ENCODE measurements at regions not wholly inside any gene's neighbourhood (a gene's known extent, or its start where the extent isn't known, plus 50 kb on each side); places are given as distances from the start of the nearest gene placed in this dataset.

GRCh38 chr2:66897691-66898150, 462.8 kb downstream of the MEIS1 start:
- Histone ChIP-seq H3K27ac (peak overlapping the region; percentile 57), H3K4me3 (no peak overlapping the region)
- DNase-seq (ENCODE audit: low read depth in 1 of 2, low spot score in 2 of 2) = peak in 1 of 2 experiments; percentile 36

GRCh38 chr2:66899109-66899508, 464.2 kb downstream of the MEIS1 start:
- H3K36me3 ChIP-seq = no peaks in the 10 kb centered on the region
- H3K4me3 ChIP-seq = no peak overlapping the region
- H3K9me3 ChIP-seq (replicated peaks) = no peaks in the 10 kb centered on the region
- no peaks in the 10 kb centered on the region for H3K27me3 ChIP-seq (replicated peaks)
- H3K27ac ChIP-seq = no peak overlapping the region
- peaks cover 34% of the 10 kb centered on the region for H3K4me1 ChIP-seq (replicated peaks)
- no peak for DNase-seq (ENCODE audit: low read depth in 1 of 2, low spot score in 2 of 2)

More at GRCh38 chr2:66897691-66898150, 462.8 kb downstream of the MEIS1 start:
- Histone ChIP-seq H3K36me3 (no peaks in the 10 kb centered on the region), H3K4me1 (replicated peaks) (peaks cover 34% of the 10 kb centered on the region), H3K27me3 (replicated peaks) (no peaks in the 10 kb centered on the region), H3K9me3 (replicated peaks) (no peaks in the 10 kb centered on the region)

- DNase-seq (ENCODE audit: low read depth in 1 of 2, low spot score in 2 of 2) = no peak
- H3K27ac ChIP-seq = no peak overlapping the region
- H3K4me3 ChIP-seq = no peak overlapping the region
- no peaks in the 10 kb centered on the region for H3K27me3 ChIP-seq (replicated peaks)
- H3K4me1 ChIP-seq (replicated peaks) = peaks cover 34% of the 10 kb centered on the region
- H3K9me3 ChIP-seq (replicated peaks) = no peaks in the 10 kb centered on the region
- no peaks in the 10 kb centered on the region for H3K36me3 ChIP-seq
Measured at GRCh38 chr2:66899648-66900047, 464.7 kb downstream of the MEIS1 start.

- Histone ChIP-seq H3K4me3 (no peak overlapping the region), H3K27ac (no peak overlapping the region), H3K9me3 (replicated peaks) (no peaks in the 10 kb centered on the region), H3K36me3 (no peaks in the 10 kb centered on the region), H3K27me3 (replicated peaks) (no peaks in the 10 kb centered on the region), H3K4me1 (replicated peaks) (peaks cover 34% of the 10 kb centered on the region)
- no peak for DNase-seq (ENCODE audit: low read depth in 1 of 2, low spot score in 2 of 2)
Measured at GRCh38 chr2:66901344-66901743, 466.4 kb downstream of the MEIS1 start.

GRCh38 chr2:66903183-66903582, 468.3 kb downstream of the MEIS1 start:
- no peak for DNase-seq (ENCODE audit: low read depth in 1 of 2, low spot score in 2 of 2)
- Histone ChIP-seq H3K4me1 (replicated peaks) (peaks cover 16% of the 10 kb centered on the region), H3K36me3 (no peaks in the 10 kb centered on the region)

GRCh38 chr2:66903745-66904465, 469.0 kb downstream of the MEIS1 start:
- Histone ChIP-seq H3K4me1 (replicated peaks) (peaks cover 9% of the 10 kb centered on the region), H3K4me3 (no peak overlapping the region), H3K27me3 (replicated peaks) (no peaks in the 10 kb centered on the region), H3K27ac (no peak overlapping the region), H3K36me3 (no peaks in the 10 kb centered on the region), H3K9me3 (replicated peaks) (no peaks in the 10 kb centered on the region)
- DNase-seq (ENCODE audit: low read depth in 1 of 2, low spot score in 2 of 2) = no peak

More at GRCh38 chr2:66903183-66903582, 468.3 kb downstream of the MEIS1 start:
- Histone ChIP-seq H3K9me3 (replicated peaks) (no peaks in the 10 kb centered on the region), H3K4me3 (no peak overlapping the region), H3K27me3 (replicated peaks) (no peaks in the 10 kb centered on the region), H3K27ac (no peak overlapping the region)

GRCh38 chr2:66915237-66915636, 480.3 kb downstream of the MEIS1 start:
- Histone ChIP-seq H3K27me3 (replicated peaks) (no peaks in the 10 kb centered on the region), H3K4me3 (no peak overlapping the region), H3K36me3 (no peaks in the 10 kb centered on the region), H3K9me3 (replicated peaks) (no peaks in the 10 kb centered on the region), H3K4me1 (replicated peaks) (no peaks in the 10 kb centered on the region), H3K27ac (no peak overlapping the region)
- no peak for DNase-seq (ENCODE audit: low read depth in 1 of 2, low spot score in 2 of 2)

- Histone ChIP-seq H3K4me1 (replicated peaks) (no peaks in the 10 kb centered on the region), H3K27me3 (replicated peaks) (no peaks in the 10 kb centered on the region), H3K36me3 (no peaks in the 10 kb centered on the region), H3K9me3 (replicated peaks) (no peaks in the 10 kb centered on the region), H3K27ac (no peak overlapping the region), H3K4me3 (no peak overlapping the region)
- DNase-seq (ENCODE audit: low read depth in 1 of 2, low spot score in 2 of 2) = no peak
Measured at GRCh38 chr2:66919286-66919685, 477.8 kb upstream of the ETAA1 start.

GRCh38 chr2:66920415-66920814, 476.7 kb upstream of the ETAA1 start:
- Histone ChIP-seq H3K27me3 (replicated peaks) (no peaks in the 10 kb centered on the region), H3K9me3 (replicated peaks) (no peaks in the 10 kb centered on the region), H3K4me3 (no peak overlapping the region), H3K27ac (no peak overlapping the region), H3K36me3 (no peaks in the 10 kb centered on the region), H3K4me1 (replicated peaks) (no peaks in the 10 kb centered on the region)
- no peak for DNase-seq (ENCODE audit: low read depth in 1 of 2, low spot score in 2 of 2)

GRCh38 chr2:66925128-66925527, 472.0 kb upstream of the ETAA1 start:
- no peaks in the 10 kb centered on the region for H3K4me1 ChIP-seq (replicated peaks)
- no peaks in the 10 kb centered on the region for H3K36me3 ChIP-seq
- no peaks in the 10 kb centered on the region for H3K9me3 ChIP-seq (replicated peaks)
- no peak overlapping the region for H3K4me3 ChIP-seq
- no peak overlapping the region for H3K27ac ChIP-seq
- no peaks in the 10 kb centered on the region for H3K27me3 ChIP-seq (replicated peaks)
- peak in 1 of 2 experiments; percentile 6 for DNase-seq (ENCODE audit: low read depth in 1 of 2, low spot score in 2 of 2)

- no peak overlapping the region for H3K4me3 ChIP-seq
- H3K27ac ChIP-seq = no peak overlapping the region
- no peaks in the 10 kb centered on the region for H3K27me3 ChIP-seq (replicated peaks)
- no peaks in the 10 kb centered on the region for H3K4me1 ChIP-seq (replicated peaks)
- DNase-seq (ENCODE audit: low read depth in 1 of 2, low spot score in 2 of 2) = no peak
- H3K36me3 ChIP-seq = no peaks in the 10 kb centered on the region
- no peaks in the 10 kb centered on the region for H3K9me3 ChIP-seq (replicated peaks)
Measured at GRCh38 chr2:66926594-66927112, 470.5 kb upstream of the ETAA1 start.

- Histone ChIP-seq H3K4me3 (no peak overlapping the region), H3K27ac (no peak overlapping the region), H3K27me3 (replicated peaks) (no peaks in the 10 kb centered on the region), H3K36me3 (no peaks in the 10 kb centered on the region), H3K9me3 (replicated peaks) (no peaks in the 10 kb centered on the region), H3K4me1 (replicated peaks) (no peaks in the 10 kb centered on the region)
- no peak for DNase-seq (ENCODE audit: low read depth in 1 of 2, low spot score in 2 of 2)
Measured at GRCh38 chr2:66929632-66930338, 467.3 kb upstream of the ETAA1 start.

- no peaks in the 10 kb centered on the region for H3K9me3 ChIP-seq (replicated peaks)
- no peak overlapping the region for H3K4me3 ChIP-seq
- no peak for DNase-seq (ENCODE audit: low read depth in 1 of 2, low spot score in 2 of 2)
- no peak overlapping the region for H3K27ac ChIP-seq
- H3K27me3 ChIP-seq (replicated peaks) = no peaks in the 10 kb centered on the region
- H3K4me1 ChIP-seq (replicated peaks) = no peaks in the 10 kb centered on the region
- H3K36me3 ChIP-seq = no peaks in the 10 kb centered on the region
Measured at GRCh38 chr2:66930339-66931220, 466.6 kb upstream of the ETAA1 start.
